Right atrium auricular region (tissue), 2 donors: ENCODE measurements at regions not wholly inside any gene's neighbourhood (a gene's known extent, or its start where the extent isn't known, plus 50 kb on each side); places are given as distances from the start of the nearest gene placed in this dataset.

Experiments used
- DNase-seq: peaks from one replicate; pipeline ENCODE4 v3.0.0-alpha.2; 2019; ENCODE audit warnings: low spot score
- H3K27ac ChIP-seq, 2 donors: fragments of 200-600 bp; sonication (generic); 1 replicate in 1 of 2; 2 replicates in 1 of 2; pipeline ENCODE4 v1.5.1; 2016 to 2019
- H3K27me3 ChIP-seq, 2 donors: fragments of 200-600 bp; sonication (generic); one replicate each; pipeline versions ENCODE4 v1.5.1 to v1.6.0; 2017 to 2019
- H3K36me3 ChIP-seq: fragments of 200-600 bp; sonication (generic); one replicate; pipeline ENCODE4 v1.5.1; 2016
- H3K4me1 ChIP-seq, 2 donors: fragments of 200-600 bp; sonication (generic); one replicate each; pipeline versions ENCODE4 v1.5.1 to v1.6.0; 2017 to 2019
- H3K4me3 ChIP-seq, 2 donors: fragments of 200-600 bp; sonication (generic); 1 replicate in 1 of 2; 2 replicates in 1 of 2; pipeline ENCODE4 v1.5.1; 2017 to 2019; ENCODE audit warnings: mild to moderate bottlenecking in 1 of 2, moderate library complexity in 1 of 2
- H3K9me3 ChIP-seq, 2 donors: fragments of 200-600 bp; sonication (generic); one replicate each; pipeline ENCODE4 v1.5.1; 2019
- TF ChIP-seq, protein P1 (sequence below), 2 donors: fragments of 200-600 bp; sonication (generic); IDR thresholded peaks; one replicate each; pipeline ENCODE4 v1.5.1; 2019; ENCODE audit warnings: antibody characterized with exemption in 2 of 2

DNA sequence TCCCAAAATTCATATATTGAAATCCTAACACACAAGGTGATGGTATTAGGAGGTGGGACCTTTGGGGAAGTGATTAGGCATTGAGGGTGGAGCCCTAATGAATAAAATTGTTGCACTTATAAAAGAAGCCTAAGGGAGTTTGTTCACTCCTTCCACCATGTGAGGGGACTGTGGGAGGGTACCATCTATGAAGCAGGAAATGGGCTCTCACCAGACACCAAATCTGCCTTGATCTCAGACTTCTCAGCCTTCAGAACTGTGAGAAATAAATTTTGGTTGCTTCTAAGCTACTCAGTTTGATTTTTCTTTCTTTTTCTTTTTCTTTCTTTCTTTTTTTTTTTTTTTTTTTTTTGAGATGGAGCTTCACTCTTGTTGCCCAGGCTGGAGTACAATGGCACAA, 116.2 kb upstream of the GPC3 start:
- no peaks in the 10 kb centered on the region for H3K9me3 ChIP-seq

DNA sequence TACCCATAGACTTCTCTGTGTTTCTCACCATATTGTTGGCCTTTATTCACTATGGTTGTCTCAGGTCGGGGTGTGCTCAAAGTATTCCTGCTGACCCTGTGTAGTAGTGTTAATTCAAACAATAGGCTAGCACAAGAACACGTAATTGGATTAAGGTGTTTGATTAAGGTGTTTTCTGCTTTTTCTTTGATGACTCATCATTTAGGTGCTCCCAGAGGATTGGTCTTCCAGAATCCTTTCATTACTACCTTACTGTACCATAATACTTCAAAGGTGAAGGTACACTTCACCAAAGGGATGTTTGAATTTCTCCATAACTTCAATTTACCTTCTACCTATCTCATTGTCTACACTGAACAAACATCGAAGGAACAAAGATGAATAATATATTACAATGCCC, 121.7 kb upstream of the CCDC160 start:
- Histone ChIP-seq H3K36me3 (no peaks in the 10 kb centered on the region), H3K4me1 (no peaks in the 10 kb centered on the region), H3K4me3 (no peak overlapping the region), H3K27me3 (no peaks in the 10 kb centered on the region), H3K27ac (no peak overlapping the region), H3K9me3 (no peaks in the 10 kb centered on the region)
- TF ChIP-seq, protein P1, sequence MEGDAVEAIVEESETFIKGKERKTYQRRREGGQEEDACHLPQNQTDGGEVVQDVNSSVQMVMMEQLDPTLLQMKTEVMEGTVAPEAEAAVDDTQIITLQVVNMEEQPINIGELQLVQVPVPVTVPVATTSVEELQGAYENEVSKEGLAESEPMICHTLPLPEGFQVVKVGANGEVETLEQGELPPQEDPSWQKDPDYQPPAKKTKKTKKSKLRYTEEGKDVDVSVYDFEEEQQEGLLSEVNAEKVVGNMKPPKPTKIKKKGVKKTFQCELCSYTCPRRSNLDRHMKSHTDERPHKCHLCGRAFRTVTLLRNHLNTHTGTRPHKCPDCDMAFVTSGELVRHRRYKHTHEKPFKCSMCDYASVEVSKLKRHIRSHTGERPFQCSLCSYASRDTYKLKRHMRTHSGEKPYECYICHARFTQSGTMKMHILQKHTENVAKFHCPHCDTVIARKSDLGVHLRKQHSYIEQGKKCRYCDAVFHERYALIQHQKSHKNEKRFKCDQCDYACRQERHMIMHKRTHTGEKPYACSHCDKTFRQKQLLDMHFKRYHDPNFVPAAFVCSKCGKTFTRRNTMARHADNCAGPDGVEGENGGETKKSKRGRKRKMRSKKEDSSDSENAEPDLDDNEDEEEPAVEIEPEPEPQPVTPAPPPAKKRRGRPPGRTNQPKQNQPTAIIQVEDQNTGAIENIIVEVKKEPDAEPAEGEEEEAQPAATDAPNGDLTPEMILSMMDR (IDR thresholded peaks at IDR 0.05): no peak
- DNase-seq: no peak

More for the DNA sequence above, 116.2 kb upstream of the GPC3 start:
- Histone ChIP-seq H3K4me1 (no peaks in the 10 kb centered on the region), H3K36me3 (no peaks in the 10 kb centered on the region), H3K27me3 (no peaks in the 10 kb centered on the region), H3K4me3 (no peak overlapping the region), H3K27ac (no peak overlapping the region)
- no peak for DNase-seq
- TF ChIP-seq, protein P1 (IDR thresholded peaks at IDR 0.05): no peak

DNA sequence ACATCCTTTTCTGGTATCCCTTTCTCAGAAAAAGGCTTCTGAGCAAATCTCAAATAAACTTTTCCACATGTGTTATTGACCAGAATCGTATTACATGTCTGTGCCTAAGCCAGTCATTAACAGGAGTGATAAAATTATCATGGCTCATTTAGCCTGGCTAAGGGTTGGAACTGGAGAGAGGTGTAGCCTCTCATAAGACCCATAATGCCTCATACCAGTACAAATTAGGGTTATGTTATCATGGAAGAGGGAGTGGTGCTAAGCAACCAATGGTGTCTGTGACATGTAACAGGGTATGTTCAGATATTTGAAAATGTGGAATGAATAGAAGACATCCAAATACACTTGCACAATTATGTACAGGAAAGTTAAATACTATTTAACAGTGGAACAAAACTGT, 99.6 kb upstream of the CCDC160 start:
- Histone ChIP-seq H3K27ac (no peak overlapping the region), H3K4me1 (no peaks in the 10 kb centered on the region), H3K36me3 (no peaks in the 10 kb centered on the region), H3K27me3 (no peaks in the 10 kb centered on the region), H3K4me3 (no peak overlapping the region), H3K9me3 (no peaks in the 10 kb centered on the region)
- DNase-seq: no peak
- TF ChIP-seq, protein P1 (IDR thresholded peaks at IDR 0.05): no peak

DNA sequence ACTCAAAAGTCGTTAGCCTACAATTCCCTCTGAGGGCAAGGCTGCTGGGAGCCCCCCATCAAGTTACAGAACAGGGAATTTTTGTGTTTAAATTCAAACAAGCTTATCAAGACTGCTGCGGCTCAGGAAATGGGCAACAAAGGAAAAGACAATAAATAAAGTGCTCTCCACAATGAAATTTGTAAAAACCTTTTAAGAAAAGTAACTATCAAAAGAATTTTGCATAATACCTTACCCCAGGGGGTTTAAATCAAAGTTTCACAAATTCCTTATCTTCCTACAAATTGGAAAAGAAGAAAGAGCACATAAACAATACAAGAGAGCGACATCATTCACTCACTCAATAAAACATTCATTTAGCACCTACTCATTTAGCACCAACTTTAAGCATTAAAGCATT, 97.9 kb upstream of the CCDC160 start:
- Histone ChIP-seq H3K4me1 (no peaks in the 10 kb centered on the region), H3K9me3 (no peaks in the 10 kb centered on the region), H3K27ac (no peak overlapping the region), H3K27me3 (no peaks in the 10 kb centered on the region), H3K4me3 (no peak overlapping the region), H3K36me3 (no peaks in the 10 kb centered on the region)
- DNase-seq: no peak
- TF ChIP-seq, protein P1 (IDR thresholded peaks at IDR 0.05): no peak

DNA sequence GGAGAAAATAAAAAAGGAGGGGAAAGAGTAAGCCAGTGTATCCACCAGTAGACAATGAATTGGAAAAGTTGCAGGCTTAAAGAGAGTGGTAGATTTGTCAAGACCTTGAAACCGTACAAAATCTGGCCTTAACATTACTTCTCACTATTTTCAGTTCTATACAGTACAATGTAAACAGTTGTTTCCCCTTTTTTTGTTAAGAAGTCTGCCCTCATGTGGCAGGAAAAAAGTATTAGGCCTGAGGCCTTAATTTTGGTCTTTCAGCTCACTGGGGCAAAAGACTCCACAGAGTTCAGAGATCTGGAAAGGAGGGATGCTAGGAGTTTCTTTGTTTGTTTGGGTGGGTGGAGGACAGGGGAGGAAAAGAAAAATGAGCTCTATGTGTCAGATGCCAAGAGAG, 92.8 kb upstream of the CCDC160 start:
- Histone ChIP-seq H3K4me3 (no peak overlapping the region), H3K36me3 (no peaks in the 10 kb centered on the region), H3K9me3 (no peaks in the 10 kb centered on the region), H3K4me1 (no peaks in the 10 kb centered on the region), H3K27me3 (no peaks in the 10 kb centered on the region), H3K27ac (no peak overlapping the region)
- no peak for DNase-seq
- TF ChIP-seq, protein P1 (IDR thresholded peaks at IDR 0.05): no peak

DNA sequence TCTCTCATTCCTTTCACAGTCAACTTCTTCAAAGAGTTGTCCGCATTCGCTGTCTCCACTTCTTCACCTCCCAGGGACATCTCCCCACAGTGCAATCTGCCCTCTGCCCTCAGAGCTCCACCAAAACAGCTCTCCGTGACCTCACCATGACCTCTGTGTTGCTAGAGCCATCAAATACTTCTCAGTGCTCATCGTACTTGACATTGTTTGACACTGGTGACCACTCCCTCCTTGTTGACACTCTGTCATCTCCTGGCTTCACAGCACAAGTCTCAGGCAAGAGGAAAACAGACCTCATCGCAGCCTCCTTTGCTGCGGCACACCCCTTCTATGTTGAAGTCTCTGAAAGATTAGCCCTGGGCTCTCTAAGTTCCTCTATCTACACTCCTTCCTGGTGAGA, 90.5 kb upstream of the CCDC160 start:
- Histone ChIP-seq H3K36me3 (no peaks in the 10 kb centered on the region), H3K4me1 (no peaks in the 10 kb centered on the region), H3K27ac (no peak overlapping the region), H3K4me3 (no peak overlapping the region), H3K27me3 (no peaks in the 10 kb centered on the region), H3K9me3 (no peaks in the 10 kb centered on the region)
- TF ChIP-seq, protein P1 (IDR thresholded peaks at IDR 0.05): no peak
- no peak for DNase-seq
